ENCODE measurements at regions not wholly inside any gene's neighbourhood (a gene's known extent, or its start where the extent isn't known, plus 50 kb on each side); places are given as distances from the start of the nearest gene placed in this dataset.

- H3K4me3 ChIP-seq (replicated peaks in 1 of 2; ENCODE audit: low read depth in 1 of 2, low read length in 2 of 2), result no peak overlapping the region
- H3K36me3 ChIP-seq (ENCODE audit: control insufficient read depth in 1 of 2, insufficient read depth in 2 of 2, low read length in 2 of 2), result no peaks in the 10 kb centered on the region
- H3K4me1 ChIP-seq (ENCODE audit: control insufficient read depth in 1 of 2, insufficient read depth in 2 of 2, low read length in 2 of 2), result no peaks in the 10 kb centered on the region
- no peak for TF ChIP-seq SRF (IDR thresholded peaks at IDR 0.05; ENCODE audit: low read depth)
- no peak for TF ChIP-seq ELF1 (IDR thresholded peaks at IDR 0.05; ENCODE audit: borderline replicate concordance, low read depth)
- TF ChIP-seq EZH2phosphoT487 (IDR thresholded peaks at IDR 0.05; ENCODE audit: borderline replicate concordance), result no peak
- no peak for TF ChIP-seq REST (IDR thresholded peaks at IDR 0.05; ENCODE audit: low read depth)
- no peak for TF ChIP-seq RAD21 (IDR thresholded peaks at IDR 0.05; ENCODE audit: low read depth)
- H3K27ac ChIP-seq (ENCODE audit: low read depth, low read length), result no peak overlapping the region
- no peaks in the 10 kb centered on the region for H3K79me2 ChIP-seq (ENCODE audit: insufficient read depth, low read length)
- no peaks in the 10 kb centered on the region for H4K20me1 ChIP-seq (ENCODE audit: insufficient read depth)
- CTCF ChIA-PET, result no interaction called here
- ATAC-seq (no peak), DNase-seq (ENCODE audit: low read depth, low spot score) (no peak)
- RAD21 ChIA-PET (ENCODE audit: low non-redundant PET in 1 of 2, low total read pairs in 2 of 2, uncharacterized antibody in 2 of 2, unreplicated experiment in 2 of 2), result no interaction called here
- POLR2A ChIA-PET, result no interaction called here
- no peaks in the 10 kb centered on the region for H3K9me3 ChIP-seq (ENCODE audit: control insufficient read depth in 1 of 2, insufficient read depth in 1 of 2, low read depth in 1 of 2, low read length in 2 of 2)
- BruUV-seq (replicated peaks), result no TSS peak
- no peak overlapping the region for H3K9ac ChIP-seq (ENCODE audit: low read length)
- H2AFZ ChIP-seq (ENCODE audit: low read depth, low read length, poor library complexity, severe bottlenecking), result no peak overlapping the region
- no peak overlapping the region for H3K4me2 ChIP-seq (ENCODE audit: low read length)
- H3K27me3 ChIP-seq (ENCODE audit: insufficient read depth, low read length), result no peaks in the 10 kb centered on the region
- intact Hi-C loops (cut with micrococcal nuclease), result no loop called here
- no peaks in the 10 kb centered on the region for H3K9me2 ChIP-seq (ENCODE audit: insufficient read depth)
These were observed 241.9 kb downstream of the CD83 start for GRCh38 chr6:14359438-14359837.

- RAD21 ChIA-PET (ENCODE audit: low non-redundant PET in 1 of 2, low total read pairs in 2 of 2, uncharacterized antibody in 2 of 2, unreplicated experiment in 2 of 2), result no interaction called here
- intact Hi-C loops (cut with micrococcal nuclease), result no loop called here
- TF ChIP-seq EZH2phosphoT487 (IDR thresholded peaks at IDR 0.05; ENCODE audit: borderline replicate concordance) (no peak), CTCF (IDR thresholded peaks at IDR 0.05 in 2 of 3, conservative IDR thresholded peaks at IDR 0.05 in 1 of 3; ENCODE audit: borderline replicate concordance in 1 of 3, insufficient read depth in 1 of 3, low read depth in 2 of 3, low read length in 2 of 3) (no peak), EGR1 (IDR thresholded peaks at IDR 0.05; ENCODE audit: low read depth) (no peak), CBX3 (IDR thresholded peaks at IDR 0.05; ENCODE audit: low read depth) (no peak), POLR2A (IDR thresholded peaks at IDR 0.05; ENCODE audit: borderline replicate concordance, extremely low read depth, insufficient read depth, insufficient read length) (no peak), CEBPB (IDR thresholded peaks at IDR 0.05; ENCODE audit: low read depth) (no peak), FOSL1 (IDR thresholded peaks at IDR 0.05; ENCODE audit: low read depth) (no peak), EZH2 (IDR thresholded peaks at IDR 0.05) (no peak), SIN3A (IDR thresholded peaks at IDR 0.05; ENCODE audit: low read depth) (no peak), JUND (IDR thresholded peaks at IDR 0.05) (no peak), ZBTB33 (IDR thresholded peaks at IDR 0.05; ENCODE audit: extremely low read depth, insufficient replicate concordance, low read length) (no peak)
- TF ChIP-seq, protein P1, sequence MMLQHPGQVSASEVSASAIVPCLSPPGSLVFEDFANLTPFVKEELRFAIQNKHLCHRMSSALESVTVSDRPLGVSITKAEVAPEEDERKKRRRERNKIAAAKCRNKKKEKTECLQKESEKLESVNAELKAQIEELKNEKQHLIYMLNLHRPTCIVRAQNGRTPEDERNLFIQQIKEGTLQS (IDR thresholded peaks at IDR 0.05), result no peak
These were observed 243.0 kb downstream of the CD83 start for GRCh38 chr6:14360565-14360964.

More at GRCh38 chr6:14360565-14360964, 243.0 kb downstream of the CD83 start:
- ATAC-seq, result no peak
- ChIA-PET POLR2A (no interaction called here), CTCF (no interaction called here)
- Histone ChIP-seq H3K9ac (ENCODE audit: low read length) (no peak overlapping the region), H3K9me2 (ENCODE audit: insufficient read depth) (no peaks in the 10 kb centered on the region), H3K36me3 (ENCODE audit: control insufficient read depth in 1 of 2, insufficient read depth in 2 of 2, low read length in 2 of 2) (no peaks in the 10 kb centered on the region), H2AFZ (ENCODE audit: low read depth, low read length, poor library complexity, severe bottlenecking) (no peak overlapping the region), H3K4me2 (ENCODE audit: low read length) (no peak overlapping the region), H3K4me3 (replicated peaks in 1 of 2; ENCODE audit: low read depth in 1 of 2, low read length in 2 of 2) (no peak overlapping the region), H3K27ac (ENCODE audit: low read depth, low read length) (no peak overlapping the region), H3K9me3 (ENCODE audit: control insufficient read depth in 1 of 2, insufficient read depth in 1 of 2, low read depth in 1 of 2, low read length in 2 of 2) (no peaks in the 10 kb centered on the region), H3K27me3 (ENCODE audit: insufficient read depth, low read length) (no peaks in the 10 kb centered on the region), H3K4me1 (ENCODE audit: control insufficient read depth in 1 of 2, insufficient read depth in 2 of 2, low read length in 2 of 2) (no peaks in the 10 kb centered on the region), H3K79me2 (ENCODE audit: insufficient read depth, low read length) (no peaks in the 10 kb centered on the region), H4K20me1 (ENCODE audit: insufficient read depth) (no peaks in the 10 kb centered on the region)
- no peak for DNase-seq (ENCODE audit: low read depth, low spot score)
- BruUV-seq (replicated peaks), result no TSS peak

Data from HCT116 (cell line).